ENCODE measurements at regions not wholly inside any gene's neighbourhood (a gene's known extent, or its start where the extent isn't known, plus 50 kb on each side); places are given as distances from the start of the nearest gene placed in this dataset.
"Not testable (repeated sequence)": the region's sequence is repeated elsewhere in the genome, so short reads cannot be mapped to it uniquely, and the experiment has no call there.

GRCh38 chr16:33583702-33584101 is 124.3 kb downstream of the TP53TG3F start:
- not testable (repeated sequence) for H3K36me3 Mint-ChIP-seq (ENCODE audit: low read depth, unreplicated experiment); H3K9me3 Mint-ChIP-seq (ENCODE audit: unreplicated experiment); H3K4me1 Mint-ChIP-seq (ENCODE audit: unreplicated experiment); H3K27ac Mint-ChIP-seq (ENCODE audit: unreplicated experiment); H3K27me3 Mint-ChIP-seq (ENCODE audit: unreplicated experiment); DNase-seq (ENCODE audit: low spot score); H3K4me3 Mint-ChIP-seq (ENCODE audit: unreplicated experiment)

GRCh38 chr16:33588589-33588988 is 129.2 kb downstream of the TP53TG3F start:
- H3K9me3 Mint-ChIP-seq (ENCODE audit: unreplicated experiment); H3K36me3 Mint-ChIP-seq (ENCODE audit: low read depth, unreplicated experiment); H3K27ac Mint-ChIP-seq (ENCODE audit: unreplicated experiment); H3K4me1 Mint-ChIP-seq (ENCODE audit: unreplicated experiment); H3K4me3 Mint-ChIP-seq (ENCODE audit: unreplicated experiment); H3K27me3 Mint-ChIP-seq (ENCODE audit: unreplicated experiment); DNase-seq (ENCODE audit: low spot score): not testable (repeated sequence)

DNA sequence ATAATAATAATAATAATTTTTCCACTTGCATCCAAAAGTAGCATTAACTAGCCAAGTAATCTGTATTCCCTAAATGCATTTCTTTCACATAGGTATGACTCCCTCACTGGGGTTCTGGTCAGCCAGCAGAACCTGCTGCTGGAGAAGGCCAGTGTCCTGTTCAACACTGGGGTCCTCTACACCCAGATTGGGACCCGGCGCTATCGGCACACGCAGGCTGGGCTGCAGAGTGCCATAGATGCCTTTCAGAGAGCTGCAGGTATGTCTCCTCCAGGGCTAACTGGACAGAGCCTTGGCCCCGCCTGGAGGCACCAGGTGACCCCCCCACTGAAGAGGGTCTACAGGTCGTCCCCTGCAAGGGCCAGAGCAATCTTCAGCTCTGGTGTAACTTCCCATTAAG is 133.9 kb downstream of the TP53TG3F start:
- not testable (repeated sequence) for H3K27me3 Mint-ChIP-seq (ENCODE audit: unreplicated experiment)

DNA sequence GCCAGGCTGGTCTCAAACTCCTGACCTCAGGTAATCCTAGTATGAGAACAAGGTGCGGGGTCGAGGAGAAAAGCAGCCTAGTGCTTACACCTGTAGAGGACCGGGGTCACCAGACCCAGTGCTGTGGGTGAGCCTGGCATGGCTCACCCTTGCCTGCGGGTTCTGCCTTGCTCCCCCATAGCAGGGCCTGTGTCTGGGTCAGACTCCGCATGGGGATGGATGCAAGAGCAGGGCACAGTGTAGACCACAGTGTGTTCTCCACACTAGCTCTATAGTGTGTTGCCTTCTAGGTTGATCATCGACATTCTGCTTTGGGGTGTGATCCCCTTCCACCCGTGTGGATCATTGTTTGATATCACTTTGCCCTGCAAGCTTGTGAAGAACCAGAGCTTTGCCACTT is 135.7 kb downstream of the TP53TG3F start:
- not testable (repeated sequence) for H3K27me3 Mint-ChIP-seq (ENCODE audit: unreplicated experiment); H3K27ac Mint-ChIP-seq (ENCODE audit: unreplicated experiment); H3K4me3 Mint-ChIP-seq (ENCODE audit: unreplicated experiment); DNase-seq (ENCODE audit: low spot score); H3K9me3 Mint-ChIP-seq (ENCODE audit: unreplicated experiment); H3K36me3 Mint-ChIP-seq (ENCODE audit: low read depth, unreplicated experiment); H3K4me1 Mint-ChIP-seq (ENCODE audit: unreplicated experiment)

More for the DNA sequence above, 133.9 kb downstream of the TP53TG3F start:
- H3K9me3 Mint-ChIP-seq (ENCODE audit: unreplicated experiment); H3K27ac Mint-ChIP-seq (ENCODE audit: unreplicated experiment); H3K36me3 Mint-ChIP-seq (ENCODE audit: low read depth, unreplicated experiment); H3K4me1 Mint-ChIP-seq (ENCODE audit: unreplicated experiment); DNase-seq (ENCODE audit: low spot score); H3K4me3 Mint-ChIP-seq (ENCODE audit: unreplicated experiment): not testable (repeated sequence)

DNA sequence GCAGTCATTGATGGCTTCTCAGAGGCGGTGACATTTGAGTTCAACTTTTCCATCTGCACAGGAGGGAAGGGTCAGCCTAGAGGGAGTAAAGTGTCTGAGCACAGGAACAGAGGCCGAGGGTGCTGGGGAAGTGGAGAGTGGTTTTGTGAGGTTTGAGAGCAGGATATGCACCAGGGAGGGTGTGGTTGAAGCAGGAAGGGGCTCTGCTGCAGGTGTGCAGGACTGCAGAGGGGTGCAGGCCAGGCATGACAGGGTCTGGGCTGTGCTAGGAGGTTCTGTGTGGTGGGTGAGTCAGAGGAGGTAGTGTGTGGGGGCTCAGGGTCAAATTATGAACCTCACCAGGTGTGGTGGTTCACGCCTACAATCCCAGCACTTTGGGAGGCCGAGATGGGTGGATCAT is 141.6 kb downstream of the TP53TG3F start:
- H3K9me3 Mint-ChIP-seq (ENCODE audit: unreplicated experiment); H3K27ac Mint-ChIP-seq (ENCODE audit: unreplicated experiment); H3K27me3 Mint-ChIP-seq (ENCODE audit: unreplicated experiment); H3K36me3 Mint-ChIP-seq (ENCODE audit: low read depth, unreplicated experiment); DNase-seq (ENCODE audit: low spot score); H3K4me1 Mint-ChIP-seq (ENCODE audit: unreplicated experiment); H3K4me3 Mint-ChIP-seq (ENCODE audit: unreplicated experiment): not testable (repeated sequence)

GRCh38 chr16:33623535-33624077 is 164.2 kb downstream of the TP53TG3F start:
- not testable (repeated sequence) for H3K9me3 Mint-ChIP-seq (ENCODE audit: unreplicated experiment); H3K36me3 Mint-ChIP-seq (ENCODE audit: low read depth, unreplicated experiment); H3K4me1 Mint-ChIP-seq (ENCODE audit: unreplicated experiment); H3K27me3 Mint-ChIP-seq (ENCODE audit: unreplicated experiment); H3K27ac Mint-ChIP-seq (ENCODE audit: unreplicated experiment); DNase-seq (ENCODE audit: low spot score); H3K4me3 Mint-ChIP-seq (ENCODE audit: unreplicated experiment)

DNA sequence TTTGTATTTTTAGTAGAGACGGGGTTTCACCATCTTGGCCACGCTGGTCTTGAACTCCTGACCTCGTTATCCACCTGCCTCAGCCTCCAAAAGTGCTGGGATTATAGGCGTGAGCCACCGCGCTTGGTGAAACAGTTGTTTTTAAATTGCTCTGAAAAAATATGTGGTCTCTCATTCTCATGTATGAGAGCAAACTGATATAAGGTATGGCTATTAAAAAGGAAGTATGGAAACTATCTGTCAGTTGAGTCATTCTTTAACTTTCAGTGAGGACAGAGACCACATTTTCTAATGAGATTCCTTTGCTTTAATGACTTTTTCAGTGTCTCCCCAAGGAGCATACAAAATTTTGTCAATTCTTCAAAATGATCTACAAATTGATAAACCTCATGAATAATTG is 169.5 kb downstream of the TP53TG3F start:
- H3K9me3 Mint-ChIP-seq (ENCODE audit: unreplicated experiment) = peaks cover 15% of the 10 kb centered on the region
- H3K4me3 Mint-ChIP-seq (ENCODE audit: unreplicated experiment); H3K36me3 Mint-ChIP-seq (ENCODE audit: low read depth, unreplicated experiment); H3K27me3 Mint-ChIP-seq (ENCODE audit: unreplicated experiment); H3K27ac Mint-ChIP-seq (ENCODE audit: unreplicated experiment); H3K4me1 Mint-ChIP-seq (ENCODE audit: unreplicated experiment); DNase-seq (ENCODE audit: low spot score): not testable (repeated sequence)

DNA sequence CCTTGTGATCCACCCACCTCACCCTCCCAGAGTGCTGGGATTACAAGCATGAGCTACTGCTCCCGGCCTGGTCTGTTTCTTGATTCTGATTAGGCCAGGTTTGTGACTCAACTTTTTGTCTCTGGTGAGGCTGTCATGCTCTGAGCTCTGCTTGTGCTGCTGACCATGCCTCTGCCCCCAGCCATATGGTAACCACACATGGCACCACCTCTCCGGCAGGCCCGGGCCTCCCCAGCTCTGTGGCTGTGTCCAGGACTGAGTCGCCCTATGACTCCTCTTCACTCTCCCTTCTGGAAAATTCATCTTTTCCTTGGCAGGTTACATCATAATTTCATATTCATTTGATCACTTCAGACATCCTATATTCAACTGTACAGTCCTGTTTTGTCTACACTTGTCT is 172.3 kb downstream of the TP53TG3F start:
- not testable (repeated sequence) for H3K27ac Mint-ChIP-seq (ENCODE audit: unreplicated experiment); H3K4me1 Mint-ChIP-seq (ENCODE audit: unreplicated experiment); H3K4me3 Mint-ChIP-seq (ENCODE audit: unreplicated experiment); H3K36me3 Mint-ChIP-seq (ENCODE audit: low read depth, unreplicated experiment); H3K27me3 Mint-ChIP-seq (ENCODE audit: unreplicated experiment); DNase-seq (ENCODE audit: low spot score)
- H3K9me3 Mint-ChIP-seq (ENCODE audit: unreplicated experiment) = peaks cover 13% of the 10 kb centered on the region

DNA sequence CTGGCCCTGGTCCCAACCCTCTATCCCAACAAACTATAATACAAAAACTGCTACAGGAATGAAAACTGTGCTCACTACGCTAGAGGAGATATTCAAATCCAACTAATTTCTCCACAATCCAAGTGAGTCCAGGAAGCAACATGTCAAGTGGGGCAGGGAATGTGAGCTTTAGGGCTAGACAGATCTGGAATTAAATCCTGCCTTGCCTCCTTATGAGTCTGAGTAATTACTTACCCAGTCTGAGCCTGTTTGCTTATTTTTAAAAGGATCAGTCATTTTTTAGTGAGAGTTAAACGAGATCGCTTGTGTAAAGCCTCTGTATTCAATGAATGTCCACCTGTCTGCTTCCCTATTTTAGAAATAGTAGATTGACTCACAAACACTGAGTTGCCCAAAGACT is 174.6 kb downstream of the TP53TG3F start:
- not testable (repeated sequence) for H3K4me3 Mint-ChIP-seq (ENCODE audit: unreplicated experiment); H3K27me3 Mint-ChIP-seq (ENCODE audit: unreplicated experiment); H3K4me1 Mint-ChIP-seq (ENCODE audit: unreplicated experiment); H3K27ac Mint-ChIP-seq (ENCODE audit: unreplicated experiment); DNase-seq (ENCODE audit: low spot score); H3K36me3 Mint-ChIP-seq (ENCODE audit: low read depth, unreplicated experiment); H3K9me3 Mint-ChIP-seq (ENCODE audit: unreplicated experiment)

GRCh38 chr16:33636760-33637159 is 177.3 kb downstream of the TP53TG3F start:
- H3K4me1 Mint-ChIP-seq (ENCODE audit: unreplicated experiment); H3K27ac Mint-ChIP-seq (ENCODE audit: unreplicated experiment); H3K36me3 Mint-ChIP-seq (ENCODE audit: low read depth, unreplicated experiment); H3K9me3 Mint-ChIP-seq (ENCODE audit: unreplicated experiment); H3K27me3 Mint-ChIP-seq (ENCODE audit: unreplicated experiment); DNase-seq (ENCODE audit: low spot score); H3K4me3 Mint-ChIP-seq (ENCODE audit: unreplicated experiment): not testable (repeated sequence)

- H3K4me3 Mint-ChIP-seq (ENCODE audit: unreplicated experiment); DNase-seq (ENCODE audit: low spot score); H3K27ac Mint-ChIP-seq (ENCODE audit: unreplicated experiment); H3K36me3 Mint-ChIP-seq (ENCODE audit: low read depth, unreplicated experiment); H3K27me3 Mint-ChIP-seq (ENCODE audit: unreplicated experiment); H3K9me3 Mint-ChIP-seq (ENCODE audit: unreplicated experiment); H3K4me1 Mint-ChIP-seq (ENCODE audit: unreplicated experiment): not testable (repeated sequence)
Observed at GRCh38 chr16:33643270-33643669, 183.9 kb downstream of the TP53TG3F start.

GRCh38 chr16:33643698-33644381 is 184.4 kb downstream of the TP53TG3F start:
- not testable (repeated sequence) for DNase-seq (ENCODE audit: low spot score); H3K4me3 Mint-ChIP-seq (ENCODE audit: unreplicated experiment); H3K9me3 Mint-ChIP-seq (ENCODE audit: unreplicated experiment); H3K36me3 Mint-ChIP-seq (ENCODE audit: low read depth, unreplicated experiment); H3K4me1 Mint-ChIP-seq (ENCODE audit: unreplicated experiment); H3K27me3 Mint-ChIP-seq (ENCODE audit: unreplicated experiment); H3K27ac Mint-ChIP-seq (ENCODE audit: unreplicated experiment)

Measured in endothelial cell (in vitro differentiated cells).